Jurkat, Clone E6-1 (cell line): ENCODE measurements at regions not wholly inside any gene's neighbourhood (a gene's known extent, or its start where the extent isn't known, plus 50 kb on each side); places are given as distances from the start of the nearest gene placed in this dataset.

ENCODE experiments used
- DNase-seq: peaks from one replicate; pipeline ENCODE4 v3.0.0-alpha.2; 2011; ENCODE audit warnings: low read depth, low spot score
- H3K4me3 ChIP-seq: 2 replicates; pipeline ENCODE4 v1.5.1; 2011; ENCODE audit warnings: mild to moderate bottlenecking, low read length, control low read depth, moderate library complexity

DNA sequence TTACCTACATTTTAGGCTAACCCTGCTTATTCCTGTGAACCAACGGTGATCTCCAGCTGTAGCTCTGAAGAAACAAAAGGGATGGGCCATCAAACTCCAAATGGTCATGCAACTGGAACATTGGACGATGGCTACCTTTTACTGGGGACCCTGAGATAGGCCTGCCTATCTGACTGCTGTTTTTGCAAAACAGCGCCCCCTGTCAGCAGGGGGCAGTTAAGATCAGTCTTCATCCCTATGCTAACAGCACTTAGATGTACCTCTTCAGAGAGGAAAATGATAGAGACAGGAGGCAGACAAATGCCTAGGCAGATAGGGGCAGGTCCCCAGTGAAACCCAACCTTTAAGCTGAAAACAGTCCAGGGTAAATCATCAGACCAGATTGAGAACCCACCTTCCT is 1085.4 kb upstream of the SORCS1 start:
- DNase-seq = peak; percentile 25

DNA sequence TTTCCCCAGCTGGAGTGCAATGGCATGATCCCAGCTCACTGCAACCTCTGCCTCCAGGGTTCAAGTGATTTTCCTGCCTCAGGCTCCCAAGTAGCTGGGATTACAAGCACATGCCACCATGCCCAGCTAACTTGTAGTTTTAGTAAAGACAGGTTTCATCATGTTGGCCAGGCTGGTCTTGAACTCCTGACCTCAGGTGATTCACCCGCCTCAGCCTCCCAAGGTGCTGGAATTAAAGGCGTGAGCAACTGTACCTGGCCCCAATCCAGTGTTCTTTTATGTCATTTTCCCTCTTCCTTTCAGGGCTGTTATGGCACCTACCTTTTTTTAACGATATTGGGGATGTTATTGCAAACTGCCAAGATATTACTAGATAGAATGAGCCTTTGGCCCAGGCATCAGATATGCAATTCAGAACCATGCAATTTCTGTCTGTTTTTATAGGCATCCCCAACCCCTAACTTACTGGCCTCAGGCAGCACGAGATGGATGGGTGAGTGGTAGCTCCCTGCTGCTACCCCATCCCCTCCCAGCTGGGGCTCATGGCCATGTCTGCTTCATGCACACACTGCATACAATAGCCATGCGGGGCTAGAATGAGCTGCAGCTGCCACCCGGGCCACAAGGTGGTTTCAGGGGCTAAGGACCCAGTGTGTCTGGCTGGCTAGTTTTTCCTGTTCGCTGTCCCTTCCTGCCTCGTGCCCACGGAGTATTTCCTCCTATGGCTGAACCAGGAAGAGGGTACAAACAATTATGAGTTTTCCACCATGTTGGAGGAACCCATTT is 1080.1 kb upstream of the SORCS1 start:
- no peak for DNase-seq
- H3K4me3 ChIP-seq = no peak overlapping the region

More for the DNA sequence above, 1085.4 kb upstream of the SORCS1 start:
- no peak overlapping the region for H3K4me3 ChIP-seq

DNA sequence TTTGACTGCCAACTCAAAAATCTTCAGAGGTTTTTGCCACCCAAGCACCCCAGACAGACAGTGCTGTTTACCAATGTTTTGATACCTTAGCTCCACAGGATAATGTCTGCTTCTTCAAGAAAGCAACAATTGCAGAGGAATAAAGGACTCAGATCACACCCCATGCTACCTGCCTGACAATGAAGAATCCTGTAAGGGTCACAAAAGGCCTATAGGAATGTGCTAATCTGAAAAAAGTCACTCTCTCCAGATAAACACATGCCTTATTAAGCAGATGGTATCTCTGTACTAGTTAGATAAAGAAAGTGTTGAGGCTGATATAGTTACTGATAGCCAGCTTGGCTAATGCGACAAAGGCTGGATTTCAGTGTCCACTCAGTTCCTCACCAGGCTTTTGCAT is 1076.7 kb upstream of the SORCS1 start:
- no peak for DNase-seq
- no peak overlapping the region for H3K4me3 ChIP-seq

DNA sequence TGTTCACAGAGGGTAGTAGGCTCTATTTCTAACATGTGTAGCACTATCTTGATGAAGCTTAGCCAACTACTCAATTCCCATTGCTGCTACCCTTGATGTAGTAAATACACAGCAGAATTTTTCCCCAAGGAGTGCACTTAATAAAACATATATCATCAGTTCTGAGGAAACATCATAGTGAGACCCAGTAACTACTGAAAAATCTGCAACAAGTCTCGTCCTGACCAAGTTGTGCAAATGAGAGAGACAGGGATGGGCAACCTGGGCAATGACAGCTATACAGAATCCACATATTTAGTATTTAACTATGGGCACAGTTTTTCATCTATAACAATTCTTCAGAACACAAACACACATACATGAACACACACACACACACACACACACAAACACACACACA is 1073.8 kb upstream of the SORCS1 start:
- DNase-seq = no peak
- no peak overlapping the region for H3K4me3 ChIP-seq

DNA sequence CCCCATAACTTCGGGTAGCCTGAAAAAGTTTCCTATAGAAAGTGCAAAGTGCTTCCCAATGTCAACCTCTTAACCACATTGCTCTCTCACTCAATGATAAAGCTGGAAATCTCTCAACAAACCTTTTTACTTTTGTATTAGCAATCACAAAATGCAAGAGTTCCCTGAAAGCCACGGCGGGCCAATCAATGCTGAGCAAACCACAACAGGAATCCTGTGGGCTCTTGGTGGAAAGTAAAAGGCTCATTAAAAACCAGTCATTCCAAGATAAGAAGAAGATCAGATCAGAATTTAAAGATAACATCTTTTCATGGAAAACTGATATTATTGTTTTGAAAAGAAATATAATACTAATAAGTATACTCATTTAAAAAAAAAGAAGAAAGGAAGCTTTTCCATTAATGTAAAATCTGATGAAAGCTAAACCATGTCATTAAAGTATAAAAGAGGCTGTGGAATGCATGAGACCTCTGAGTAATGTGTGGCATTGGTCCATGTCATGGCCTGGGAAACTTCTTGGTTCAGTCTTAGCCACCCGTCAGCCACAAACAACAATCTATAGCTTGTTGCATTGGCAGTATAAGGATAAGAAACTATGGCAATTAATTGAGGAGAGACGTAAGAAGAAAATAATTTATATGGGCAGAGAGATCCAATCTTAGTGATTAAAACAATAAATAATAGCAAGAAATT is 1066.1 kb upstream of the SORCS1 start:
- DNase-seq = no peak
- no peak overlapping the region for H3K4me3 ChIP-seq

DNA sequence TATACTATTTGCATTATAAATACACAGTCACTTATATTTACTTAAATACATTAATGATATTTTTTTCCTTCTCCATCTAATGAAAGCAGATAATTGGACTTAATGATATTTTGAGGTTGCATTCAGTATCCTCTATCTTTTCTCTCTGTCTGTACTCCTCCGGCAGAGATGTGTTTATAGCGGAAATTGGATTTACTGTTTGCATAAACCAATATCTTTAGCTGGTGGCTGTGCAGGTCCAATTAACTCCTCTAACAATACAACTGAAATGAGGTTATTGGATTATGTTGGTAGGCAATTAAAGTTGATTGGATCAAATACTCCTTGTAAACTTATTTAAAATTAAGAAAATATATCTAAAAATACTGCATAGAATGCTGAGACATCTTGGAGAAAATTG is 1044.2 kb upstream of the SORCS1 start:
- no peak overlapping the region for H3K4me3 ChIP-seq
- no peak for DNase-seq

DNA sequence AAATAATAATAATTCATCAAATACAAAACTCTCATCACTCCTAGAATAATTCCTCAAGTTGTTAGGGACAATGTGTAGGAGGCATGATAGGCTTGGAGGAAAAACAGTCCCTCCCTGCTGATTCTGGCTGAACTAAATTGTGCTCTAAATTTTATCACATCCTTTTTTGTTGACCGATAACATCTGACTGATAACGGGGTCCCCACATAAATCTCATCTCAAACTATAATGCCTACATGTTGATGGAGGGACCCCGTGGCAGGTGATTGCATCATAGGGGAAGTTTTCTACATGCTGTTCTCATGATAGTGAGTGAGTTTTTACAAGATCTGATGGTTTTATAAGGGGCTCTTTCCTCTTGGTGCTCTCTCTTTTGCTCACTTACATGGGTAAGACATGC is 1043.5 kb upstream of the SORCS1 start:
- DNase-seq = no peak
- H3K4me3 ChIP-seq = no peak overlapping the region

DNA sequence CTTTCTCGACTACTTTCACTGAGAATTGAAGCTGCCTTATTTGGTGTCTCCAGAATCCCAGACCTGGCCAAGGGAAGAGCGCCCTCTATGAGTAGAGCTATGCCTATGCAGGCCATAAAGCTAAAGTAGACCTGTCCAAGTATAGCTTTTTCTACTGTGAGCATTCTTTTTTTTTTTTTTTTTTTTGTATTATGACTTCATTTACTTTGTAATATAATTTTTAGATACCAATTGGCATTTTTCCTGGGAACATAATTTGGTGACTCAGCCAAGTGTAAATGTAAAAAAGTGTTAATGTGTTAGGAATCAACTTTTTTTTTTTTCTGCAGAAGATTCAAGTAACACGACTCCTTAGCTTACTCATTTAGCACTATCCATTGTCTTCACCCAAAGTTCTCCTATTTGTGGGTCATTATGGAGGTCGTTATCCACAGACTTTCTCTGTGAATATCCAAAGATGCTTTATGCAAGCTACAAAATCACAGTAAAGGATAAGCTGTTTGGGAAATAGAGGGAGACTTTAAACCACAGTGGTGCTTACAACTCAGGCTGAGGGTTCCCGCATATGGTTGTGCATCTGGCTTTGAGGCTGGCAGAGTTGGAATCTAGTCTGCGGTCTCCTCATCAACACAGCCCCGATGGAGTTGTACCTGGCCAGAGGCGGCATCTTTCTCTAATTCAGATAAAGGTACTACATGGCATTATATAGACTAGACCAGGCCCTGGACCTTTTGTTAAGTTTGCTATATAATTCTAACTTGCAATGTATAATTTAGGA is 1040.2 kb upstream of the SORCS1 start:
- no peak overlapping the region for H3K4me3 ChIP-seq
- DNase-seq = peak; percentile 25

DNA sequence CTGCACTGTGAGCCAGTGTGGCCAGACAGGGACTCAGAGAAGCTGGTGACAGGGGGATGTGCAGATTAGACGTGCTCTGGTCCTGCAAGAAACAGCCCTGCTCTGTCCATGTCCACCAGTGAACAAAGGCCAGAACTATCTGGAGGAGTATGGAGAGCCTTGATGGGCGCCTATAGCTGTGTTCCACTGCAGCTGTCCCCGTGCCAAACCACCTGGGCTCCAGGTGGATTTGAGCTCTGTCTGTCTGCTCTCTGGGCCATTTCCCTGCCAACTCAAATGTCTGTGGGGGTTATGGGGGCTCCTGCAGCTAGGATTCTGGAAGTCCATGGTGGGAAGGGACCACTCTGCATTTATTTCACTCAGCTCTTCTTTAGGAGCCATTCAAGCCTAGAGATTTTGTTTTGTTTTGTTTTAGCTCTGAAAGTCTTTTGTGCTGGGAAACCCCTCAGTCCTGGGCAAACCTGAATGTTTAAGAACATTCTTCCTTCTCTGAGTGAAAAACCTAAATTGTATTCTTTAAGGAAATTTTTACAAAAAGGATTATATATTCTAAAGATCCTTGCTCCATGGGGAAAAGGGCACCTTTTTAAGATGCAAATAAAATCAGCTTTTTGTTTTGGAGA is 1039.5 kb upstream of the SORCS1 start:
- DNase-seq = no peak

DNA sequence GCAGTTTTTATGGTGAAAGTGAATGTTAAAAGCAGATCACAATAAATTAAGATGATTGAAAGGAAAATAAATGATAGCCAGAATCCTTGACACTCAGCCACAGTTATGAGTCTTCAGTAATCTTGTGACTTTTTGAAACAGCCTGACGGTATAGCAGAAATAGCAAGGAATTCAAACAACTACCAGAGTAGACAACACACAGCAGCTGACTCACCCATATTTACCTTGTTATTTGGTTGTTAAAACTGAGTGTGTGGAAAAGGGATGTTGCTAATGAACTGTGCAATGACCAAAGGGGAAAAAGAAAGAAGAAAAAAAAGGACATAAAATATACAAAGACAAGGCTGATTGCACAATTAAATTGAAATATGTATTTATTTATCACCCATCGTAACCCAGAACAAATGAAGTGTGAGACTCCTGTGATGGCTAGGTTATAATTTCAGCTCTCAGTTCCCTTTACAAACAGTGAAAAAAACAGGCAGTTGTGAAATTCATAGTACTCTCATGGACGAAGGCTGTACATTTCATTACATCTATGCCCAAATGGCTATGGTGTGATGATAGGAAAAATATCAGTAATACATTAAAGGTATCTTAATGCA is 1023.0 kb upstream of the SORCS1 start:
- DNase-seq = no peak
- H3K4me3 ChIP-seq = no peak overlapping the region

More for the DNA sequence above, 1039.5 kb upstream of the SORCS1 start:
- H3K4me3 ChIP-seq = no peak overlapping the region

DNA sequence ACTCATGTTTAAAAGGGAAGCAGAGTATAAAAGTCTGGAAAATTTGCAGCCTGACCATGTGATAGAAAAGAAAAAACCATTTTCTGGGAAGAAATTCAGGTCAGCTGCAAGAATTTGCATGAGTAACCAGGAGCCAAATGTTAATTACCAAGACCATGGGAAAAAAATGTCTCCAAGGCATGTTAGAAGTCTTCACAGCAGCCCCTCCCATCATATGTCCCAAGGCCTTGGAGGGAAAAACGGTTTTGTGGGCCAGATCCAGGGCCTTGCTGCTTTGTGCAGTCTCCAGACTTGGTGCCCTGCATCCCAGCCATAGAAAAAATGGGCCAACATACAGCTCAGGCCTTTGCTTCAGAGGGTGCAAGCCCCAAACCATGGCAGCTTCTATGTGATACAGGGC is 1019.6 kb upstream of the SORCS1 start:
- DNase-seq = no peak
- H3K4me3 ChIP-seq = no peak overlapping the region

DNA sequence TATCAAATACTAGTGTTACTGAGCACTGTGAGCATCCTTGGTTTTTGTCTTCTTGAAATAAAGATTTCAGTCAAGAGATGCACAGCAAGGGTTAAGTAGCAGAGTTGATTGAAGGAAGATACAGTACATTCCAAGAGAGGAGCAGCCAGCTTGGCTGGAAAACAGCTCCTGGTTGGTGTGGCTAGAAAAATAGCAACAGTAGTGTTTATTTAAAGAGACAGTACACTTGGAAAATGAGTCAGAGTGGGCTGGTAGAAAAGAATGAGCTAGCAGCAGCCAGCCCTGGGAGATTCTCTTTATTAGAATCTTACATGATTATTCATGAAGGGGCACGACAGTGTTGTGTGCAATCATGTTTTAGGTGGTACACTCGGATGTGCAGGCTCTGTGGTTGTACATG is 1016.4 kb upstream of the SORCS1 start:
- no peak for DNase-seq
- no peak overlapping the region for H3K4me3 ChIP-seq

DNA sequence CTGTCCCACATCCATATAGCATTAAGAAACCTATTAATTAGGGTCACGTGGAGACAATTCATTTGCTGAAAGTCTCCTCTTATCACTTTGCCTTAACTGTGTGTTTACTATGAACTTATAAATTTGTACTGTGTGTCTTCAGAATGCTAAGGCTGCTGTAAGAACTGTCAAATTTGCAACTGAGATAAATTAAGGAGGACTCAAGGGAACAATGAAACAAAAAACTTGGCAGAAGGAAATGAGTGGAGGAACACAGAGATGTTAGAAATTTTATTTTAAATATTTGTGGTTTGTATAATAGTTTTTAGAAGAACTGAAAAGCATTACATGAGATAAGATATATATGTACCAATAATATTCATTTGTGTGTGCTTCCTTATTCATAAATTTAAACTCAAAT is 1005.3 kb upstream of the SORCS1 start:
- no peak overlapping the region for H3K4me3 ChIP-seq
- DNase-seq = no peak

DNA sequence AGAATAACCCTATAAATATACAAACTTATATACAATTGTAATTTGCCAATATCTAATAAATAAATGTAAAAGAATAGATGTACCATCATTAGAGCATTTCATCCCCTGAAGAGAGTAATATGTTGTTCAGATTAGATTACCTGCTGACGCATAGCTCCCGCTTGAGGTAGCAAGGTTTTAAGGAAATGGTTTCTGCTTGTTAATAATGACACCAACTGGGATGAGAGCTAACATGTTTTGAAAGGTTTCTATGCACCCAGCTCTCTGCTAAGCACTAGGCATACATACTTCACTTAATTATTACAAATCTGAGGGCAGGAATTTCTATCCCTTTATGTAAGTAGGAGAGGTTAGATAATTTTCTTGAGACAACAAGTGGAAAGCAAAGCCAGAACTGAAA is 1003.3 kb upstream of the SORCS1 start:
- no peak overlapping the region for H3K4me3 ChIP-seq
- no peak for DNase-seq

DNA sequence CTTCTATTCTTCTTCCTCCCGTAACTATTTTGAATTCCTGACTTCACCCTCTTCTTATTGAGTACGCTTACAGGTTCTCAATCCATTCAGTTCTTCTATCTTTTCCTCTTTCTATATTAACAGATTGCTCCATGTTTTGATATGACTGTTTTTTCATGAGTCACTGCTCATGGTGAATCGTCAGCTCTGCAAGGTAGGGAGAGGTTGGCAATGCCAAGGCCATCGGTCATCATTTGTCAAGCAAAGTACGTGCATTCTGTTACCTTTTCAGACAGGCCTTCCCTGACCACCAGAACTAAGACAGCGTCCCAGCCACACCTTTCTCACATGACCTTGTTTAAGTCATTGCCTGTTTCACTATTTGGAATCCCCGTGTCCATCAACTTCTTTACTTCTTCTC is 1001.9 kb upstream of the SORCS1 start:
- no peak overlapping the region for H3K4me3 ChIP-seq
- DNase-seq = no peak

DNA sequence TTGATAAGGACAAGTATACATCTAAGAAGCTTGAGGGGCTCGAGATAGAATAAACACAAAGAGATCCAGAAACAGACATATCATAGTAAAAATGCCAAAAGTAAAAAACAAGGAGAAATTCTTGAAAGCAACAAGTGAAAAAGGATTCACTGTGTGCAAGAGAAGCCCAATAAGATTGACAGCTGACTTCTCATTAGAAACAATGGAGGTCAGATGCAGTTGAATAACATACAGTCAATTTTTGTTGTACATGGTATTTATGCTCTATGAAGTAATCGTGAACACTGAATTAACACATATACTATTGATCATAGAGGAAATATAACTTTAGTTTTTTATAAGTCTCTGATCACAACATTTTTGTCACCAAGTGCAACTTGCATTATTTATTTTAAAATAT is 982.8 kb upstream of the SORCS1 start:
- no peak overlapping the region for H3K4me3 ChIP-seq
- no peak for DNase-seq

DNA sequence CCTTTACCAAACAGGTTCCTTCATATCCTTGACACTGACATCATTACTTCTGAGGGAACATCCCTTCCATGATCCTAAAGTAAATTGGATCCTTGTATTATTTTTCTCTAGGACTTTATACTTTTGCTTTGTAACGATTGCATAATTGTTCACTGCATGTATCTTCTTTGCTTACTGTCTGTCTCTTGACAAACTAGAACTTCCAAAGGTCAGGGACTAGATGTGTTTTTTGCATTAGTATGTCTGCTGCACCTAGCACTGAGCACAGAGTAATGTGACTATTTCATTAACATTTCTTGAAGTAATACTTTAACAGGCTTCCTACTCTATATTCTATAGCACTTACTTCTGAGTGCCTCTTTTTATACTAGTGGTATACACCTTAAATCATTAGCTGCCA is 976.6 kb upstream of the SORCS1 start:
- H3K4me3 ChIP-seq = no peak overlapping the region
- DNase-seq = no peak

DNA sequence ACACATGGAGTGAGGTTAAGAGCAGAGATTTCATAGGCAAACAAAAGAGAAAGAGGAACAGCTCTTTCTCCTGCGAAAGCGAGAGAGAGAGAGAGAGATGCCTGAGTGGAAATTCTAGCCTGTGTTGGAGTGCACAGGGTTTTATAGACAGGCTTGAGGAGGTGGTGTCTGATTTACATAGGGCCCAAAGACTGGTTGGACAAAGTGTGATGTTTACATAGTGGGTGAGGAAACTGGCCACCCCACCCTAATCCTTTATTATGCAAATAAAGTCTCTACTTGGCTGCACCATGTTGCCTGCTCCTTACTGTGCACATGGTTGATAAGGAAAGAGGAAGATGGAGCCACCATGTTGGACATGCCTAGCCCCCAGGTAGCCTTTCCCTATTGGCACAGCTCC is 967.8 kb upstream of the SORCS1 start:
- DNase-seq = no peak
- H3K4me3 ChIP-seq = no peak overlapping the region

DNA sequence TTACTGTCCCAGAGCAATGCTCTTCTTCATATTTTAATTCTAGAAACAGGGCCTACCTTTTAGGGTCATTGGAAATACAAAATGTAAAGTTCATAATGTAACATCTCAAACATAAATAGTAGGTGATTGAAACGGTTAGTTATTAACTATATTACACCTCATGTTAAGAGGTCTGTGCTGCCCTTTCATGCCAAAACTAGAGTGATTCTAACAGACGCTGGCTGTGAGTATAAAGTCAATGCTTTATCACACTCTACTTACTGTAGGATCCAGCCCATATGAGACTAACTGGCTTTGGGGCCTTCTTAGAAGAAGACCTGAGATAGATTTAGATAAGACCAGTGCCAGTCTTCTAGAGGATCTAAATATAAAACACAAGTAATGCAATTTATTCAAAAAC is 966.1 kb upstream of the SORCS1 start:
- no peak for DNase-seq
- no peak overlapping the region for H3K4me3 ChIP-seq
